NT2/D1 (cell line): ENCODE measurements at regions not wholly inside any gene's neighbourhood (a gene's known extent, or its start where the extent isn't known, plus 50 kb on each side); places are given as distances from the start of the nearest gene placed in this dataset.

Source experiments
- SUZ12 ChIP-seq: IDR thresholded peaks from 2 replicates; pipeline ENCODE4 v1.6.1; 2011; ENCODE audit not compliant: insufficient read length, insufficient read depth; ENCODE audit errors: extremely low read depth
- YY1 ChIP-seq: IDR thresholded peaks from 2 replicates; pipeline ENCODE4 v1.6.1; 2011; ENCODE audit not compliant: insufficient read length, insufficient read depth

DNA sequence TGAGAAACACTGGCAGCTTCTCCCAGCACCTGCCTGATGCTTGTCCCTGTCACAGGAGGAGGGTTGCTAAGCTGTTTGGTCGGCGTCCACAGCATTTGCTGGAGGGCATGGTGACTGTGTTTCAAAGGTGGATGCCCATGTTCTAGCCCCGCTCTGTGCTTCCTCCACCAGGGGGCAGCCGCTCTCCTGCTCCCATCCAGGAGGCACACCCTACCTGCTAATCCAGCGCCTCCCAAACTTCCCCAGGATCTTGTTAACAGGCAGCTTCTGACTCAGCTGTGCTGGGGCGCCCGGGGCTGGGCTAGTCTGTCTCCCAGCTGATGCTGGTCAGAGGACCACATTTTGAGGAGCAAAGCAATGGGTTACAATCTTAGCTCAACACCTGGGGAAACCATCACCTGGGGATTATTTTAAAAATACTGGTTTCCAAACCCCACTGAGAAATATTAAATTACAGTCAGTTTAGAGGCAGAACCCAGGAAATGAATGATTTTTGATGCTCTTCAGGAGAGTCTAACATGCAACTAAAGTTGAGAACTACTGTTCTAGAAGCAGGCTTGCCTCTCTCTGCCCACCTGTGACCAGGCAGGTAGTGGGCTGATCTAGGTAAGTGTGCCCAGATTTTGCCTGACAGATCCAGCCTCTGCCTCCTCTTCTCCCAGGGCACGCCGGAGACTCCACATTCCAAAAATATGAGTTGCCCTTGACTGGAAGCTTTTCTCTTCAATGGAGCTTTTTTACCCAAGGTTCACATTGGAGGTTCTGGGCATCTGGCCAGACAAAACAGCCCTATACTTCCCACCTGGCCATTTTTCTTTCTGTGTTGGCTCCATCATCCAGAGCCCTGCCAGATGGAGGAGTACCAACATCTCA is 92.7 kb upstream of the GPR26 start:
- TF ChIP-seq YY1 (no peak), SUZ12 (no peak)
